H1 (cell line): ENCODE measurements at regions not wholly inside any gene's neighbourhood (a gene's known extent, or its start where the extent isn't known, plus 50 kb on each side); places are given as distances from the start of the nearest gene placed in this dataset.

ENCODE experiments used
- CTCF ChIA-PET: fragments of 300-600 bp; sonication (Branson Sonifier 250); formaldehyde crosslinking; loops from one replicate; lab custom pipeline; 2021; ENCODE audit not compliant: partially characterized antibody; lab: Charles Lee
- POLR2A ChIA-PET: fragments of 300-600 bp; sonication (Branson Sonifier 250); formaldehyde crosslinking; loops from one replicate; lab custom pipeline; 2021; ENCODE audit warnings: inconsistent platforms; ENCODE audit not compliant: partially characterized antibody; lab: Charles Lee
- DNase-seq, 2 experiments: peaks; one replicate each; pipeline versions ENCODE4 v3.0.0 to v3.0.0-alpha.2; 2010 to 2022; ENCODE audit warnings: low spot score in 2 of 2, low read depth in 1 of 2, mixed read lengths in 1 of 2
- FAIRE-seq: peaks from 2 replicates; lab custom pipeline; 2011; peaks lifted over from hg19 to GRCh38; lab: Jason Lieb, UNC
- H2AFZ ChIP-seq: 2 replicates; pipeline ENCODE4 v1.8.1; 2012; ENCODE audit warnings: low read length, inconsistent platforms
- H2AK5ac ChIP-seq: 2 replicates; pipeline ENCODE4 v1.6.1; 2013; ENCODE audit warnings: low read depth, low read length
- H2BK120ac ChIP-seq: replicated peaks from 2 replicates; pipeline ENCODE3; 2013; ENCODE audit warnings: low read depth, low read length, inconsistent platforms
- H2BK12ac ChIP-seq: 2 replicates; pipeline ENCODE4 v1.6.1; 2013; ENCODE audit warnings: low read depth, low read length
- H2BK15ac ChIP-seq: 2 replicates; pipeline ENCODE4 v1.6.1; 2013; ENCODE audit warnings: low read length
- H2BK20ac ChIP-seq: 2 replicates; pipeline ENCODE4 v1.6.1; 2013; ENCODE audit warnings: low read length
- H2BK5ac ChIP-seq: 2 replicates; pipeline ENCODE4 v1.6.1; 2013; ENCODE audit warnings: low read depth, low read length
- H3K14ac ChIP-seq: 2 replicates; pipeline ENCODE4 v1.6.1; 2013; ENCODE audit warnings: inconsistent platforms; ENCODE audit not compliant: insufficient read length
- H3K18ac ChIP-seq: 2 replicates; pipeline ENCODE4 v1.6.1; 2013; ENCODE audit warnings: low read length; ENCODE audit errors: extremely low read depth
- H3K23ac ChIP-seq: 2 replicates; pipeline ENCODE4 v1.6.1; 2013; ENCODE audit warnings: inconsistent platforms; ENCODE audit not compliant: insufficient read length
- H3K23me2 ChIP-seq: 2 replicates; pipeline ENCODE4 v1.6.1; 2013; ENCODE audit warnings: low read depth, low read length
- H3K27ac ChIP-seq: 2 replicates; pipeline ENCODE4 v1.6.1; 2011; ENCODE audit warnings: low read depth, low read length, inconsistent platforms
- H3K27me3 ChIP-seq, 4 experiments: replicated peaks in 1 of 4; 1 replicate in 1 of 4; 2 replicates in 3 of 4; pipeline versions ENCODE4 v1.6.1 to v1.8.1; 2011 to 2013; ENCODE audit warnings: low read length in 3 of 4, mild to moderate bottlenecking in 3 of 4, inconsistent platforms in 2 of 4, mixed read lengths in 2 of 4, moderate library complexity in 1 of 4; ENCODE audit not compliant: control insufficient read depth in 3 of 4, insufficient read depth in 3 of 4; ENCODE audit errors: extremely low read depth in 1 of 4
- H3K36me3 ChIP-seq, 4 experiments: 2 replicates each; pipeline versions ENCODE4 v1.6.1 to v1.8.1; 2011 to 2013; ENCODE audit warnings: mild to moderate bottlenecking in 4 of 4, low read length in 3 of 4, moderate library complexity in 2 of 4, control low read depth in 1 of 4, inconsistent platforms in 1 of 4; ENCODE audit not compliant: insufficient read depth in 4 of 4, control insufficient read depth in 2 of 4
- H3K4ac ChIP-seq: replicated peaks from 2 replicates; pipeline ENCODE3; 2013; ENCODE audit warnings: low read length, low read depth, mixed read lengths, inconsistent platforms; ENCODE audit not compliant: insufficient read length
- H3K4me1 ChIP-seq, 4 experiments: replicated peaks in 1 of 4; 1 replicate in 1 of 4; 2 replicates in 3 of 4; pipeline versions ENCODE4 v1.6.1 to v1.8.1; 2011 to 2013; ENCODE audit warnings: low read length in 3 of 4, inconsistent platforms in 2 of 4, mixed read lengths in 1 of 4; ENCODE audit not compliant: insufficient read depth in 4 of 4, control insufficient read depth in 3 of 4
- H3K4me2 ChIP-seq, 2 experiments: 2 replicates each; pipeline versions ENCODE4 v1.6.1 to v1.8.1; 2011 to 2013; ENCODE audit warnings: low read depth in 2 of 2, low read length in 2 of 2, control low read depth in 1 of 2, inconsistent platforms in 1 of 2, mild to moderate bottlenecking in 1 of 2; ENCODE audit not compliant: insufficient read depth in 1 of 2
- H3K4me3 ChIP-seq, 4 experiments: fragments of 200-600, 300-600 bp in 1 of 4; sonication (generic), shearing (Covaris generic), sonication (Bioruptor Twin) in 1 of 4; 2 replicates each; pipeline versions ENCODE4 v1.5.1 to v1.8.1; 2011 to 2016; ENCODE audit warnings: low read length in 4 of 4, low read depth in 3 of 4, control low read depth in 2 of 4, inconsistent platforms in 2 of 4, mild to moderate bottlenecking in 2 of 4, mixed read lengths in 1 of 4, moderate library complexity in 1 of 4; ENCODE audit not compliant: insufficient read depth in 2 of 4; ENCODE audit errors: extremely low read depth in 1 of 4
- H3K56ac ChIP-seq: replicated peaks from 2 replicates; pipeline ENCODE3; 2013; ENCODE audit warnings: low read depth, mild to moderate bottlenecking, mixed read lengths, low read length, inconsistent platforms; ENCODE audit not compliant: insufficient read length
- H3K79me1 ChIP-seq: 2 replicates; pipeline ENCODE4 v1.6.1; 2013; ENCODE audit warnings: low read depth, low read length, control low read depth
- H3K79me2 ChIP-seq, 2 experiments: 2 replicates each; pipeline versions ENCODE4 v1.6.1 to v1.8.1; 2012 to 2013; ENCODE audit warnings: low read length in 2 of 2, mild to moderate bottlenecking in 2 of 2, inconsistent platforms in 1 of 2; ENCODE audit not compliant: insufficient read depth in 2 of 2, control insufficient read depth in 1 of 2
- H3K9ac ChIP-seq, 4 experiments: replicated peaks in 1 of 4; 1 replicate in 1 of 4; 2 replicates in 3 of 4; pipeline versions ENCODE4 v1.6.1 to v1.8.1; 2011 to 2013; ENCODE audit warnings: low read depth in 3 of 4, low read length in 3 of 4, control low read depth in 2 of 4, mild to moderate bottlenecking in 2 of 4, moderate library complexity in 2 of 4, inconsistent platforms in 1 of 4; ENCODE audit errors: extremely low read depth in 1 of 4
- H3K9me3 ChIP-seq, 2 experiments: 2 replicates each; pipeline versions ENCODE4 v1.6.1 to v1.8.1; 2012 to 2013; ENCODE audit warnings: mild to moderate bottlenecking in 2 of 2, moderate library complexity in 2 of 2, control low read depth in 1 of 2, inconsistent platforms in 1 of 2, low read depth in 1 of 2, low read length in 1 of 2, mixed read lengths in 1 of 2; ENCODE audit not compliant: insufficient read depth in 2 of 2
- H4K20me1 ChIP-seq, 2 experiments: replicated peaks in 1 of 2; 2 replicates each; pipeline versions ENCODE3 to v1.8.1; 2011 to 2013; ENCODE audit warnings: inconsistent platforms in 2 of 2, low read length in 2 of 2, mild to moderate bottlenecking in 1 of 2; ENCODE audit not compliant: insufficient read depth in 2 of 2, control insufficient read depth in 1 of 2
- H4K5ac ChIP-seq: 2 replicates; pipeline ENCODE4 v1.6.1; 2013; ENCODE audit warnings: low read length, low read depth, mixed read lengths, inconsistent platforms; ENCODE audit not compliant: insufficient read length
- H4K8ac ChIP-seq: 2 replicates; pipeline ENCODE4 v1.8.0; 2013; ENCODE audit warnings: mild to moderate bottlenecking, moderate library complexity, low read length, inconsistent platforms; ENCODE audit not compliant: insufficient read depth; ENCODE audit errors: extremely low read depth
- H4K91ac ChIP-seq: replicated peaks from 2 replicates; pipeline ENCODE3; 2013; ENCODE audit warnings: low read length, mixed read lengths, inconsistent platforms; ENCODE audit not compliant: insufficient read length
- RNF2 ChIP-seq: fragments of 200-900, 300-1000 bp; sonication (generic); IDR thresholded peaks from 2 replicates; pipeline ENCODE4 v1.7.1; 2016; ENCODE audit warnings: borderline replicate concordance, low read depth, mild to moderate bottlenecking, antibody characterized with exemption, low read length; ENCODE audit not compliant: poor library complexity, severe bottlenecking; ENCODE audit errors: missing control alignments
- SIN3A ChIP-seq, 2 experiments: IDR thresholded peaks in 1 of 2; conservative IDR thresholded peaks in 1 of 2; 2 replicates each; pipeline ENCODE4 v1.6.1; 2011 to 2012; ENCODE audit warnings: low read length in 2 of 2, improper control_type of control experiment in 1 of 2, low read depth in 1 of 2, mild to moderate bottlenecking in 1 of 2
- SP1 ChIP-seq: IDR thresholded peaks from 2 replicates; pipeline ENCODE4 v1.6.1; 2011; ENCODE audit warnings: low read depth, low read length
- TAF1 ChIP-seq: IDR thresholded peaks from 2 replicates; pipeline ENCODE4 v1.6.1; 2011; ENCODE audit warnings: mild to moderate bottlenecking, low read depth, low read length
- TAF7 ChIP-seq: optimal IDR thresholded peaks from 2 replicates; pipeline ENCODE3; 2011; ENCODE audit warnings: low read depth, mild to moderate bottlenecking, inconsistent platforms, low read length, moderate library complexity, borderline replicate concordance
- TEAD4 ChIP-seq: IDR thresholded peaks from 2 replicates; pipeline ENCODE4 v1.6.1; 2012; ENCODE audit warnings: low read depth, low read length, inconsistent platforms, mixed read lengths
- WGBS, 2 experiments: shearing (Covaris generic) in 1 of 2; methylation state at CpG; one replicate each; pipeline versions ENCODE4 v1.1.6 to v1.1.7; 2013 to 2015; ENCODE audit warnings: low lambda C conversion rate in 2 of 2, mixed read lengths in 2 of 2, inconsistent platforms in 1 of 2, low coverage in 1 of 2, missing lambda C conversion rate in 1 of 2; ENCODE audit not compliant: insufficient replicate concordance in 2 of 2, insufficient coverage in 1 of 2, insufficient read length in 1 of 2; ENCODE audit errors: extremely low coverage in 1 of 2, missing lambda C conversion rate in 1 of 2; 5-methylcytosine and 5-hydroxymethylcytosine counted together
- TF ChIP-seq, protein P1 (sequence below): IDR thresholded peaks from 2 replicates; pipeline ENCODE4 v1.6.1; 2012; ENCODE audit warnings: inconsistent platforms
- TF ChIP-seq, protein P2 (sequence below): IDR thresholded peaks from 2 replicates; pipeline ENCODE4 v1.6.1; 2011; ENCODE audit warnings: low read depth, mild to moderate bottlenecking, low read length; ENCODE audit not compliant: insufficient read depth

- H3K27ac ChIP-seq: no peak overlapping the region
Observed at GRCh38 chr11:29628609-29629008, 388.2 kb downstream of the KCNA4 start.

More at GRCh38 chr11:29628609-29629008, 388.2 kb downstream of the KCNA4 start:
- Histone ChIP-seq H3K4me1 (no peaks in the 10 kb centered on the region; a peak in 1 of 7 replicates), H3K14ac (no peak overlapping the region), H3K27me3 (no peaks in the 10 kb centered on the region), H2BK120ac (no peak overlapping the region), H2BK5ac (no peak overlapping the region), H3K23ac (no peak overlapping the region), H2AFZ (no peak overlapping the region), H4K91ac (no peak overlapping the region), H4K8ac (no peak overlapping the region), H3K18ac (no peak overlapping the region), H4K20me1 (no peaks in the 10 kb centered on the region), H2BK15ac (no peak overlapping the region), H4K5ac (no peak overlapping the region), H3K9ac (no peak overlapping the region), H3K56ac (no peak overlapping the region), H3K9me3 (no peaks in the 10 kb centered on the region), H3K79me1 (no peaks in the 10 kb centered on the region), H3K4ac (no peak overlapping the region), H3K36me3 (no peaks in the 10 kb centered on the region), H3K79me2 (no peaks in the 10 kb centered on the region), H2BK12ac (no peak overlapping the region), H3K4me3 (no peak overlapping the region), H3K23me2 (no peaks in the 10 kb centered on the region), H2BK20ac (no peak overlapping the region), H3K4me2 (no peak overlapping the region), H2AK5ac (no peak overlapping the region)
- no peak for DNase-seq
- WGBS, 2 experiments: 94% methylated on average over 3 of the region's 3 CpGs; no CpG with 5 or more reads in 1 of the 2 experiments
- CTCF ChIA-PET: interaction anchor here (1.1 to 1.6 kb wide), 3 partner anchors 16 to 500 kb away, joined by 3 read pairs; no protein-coding TSS in a partner anchor
- TF ChIP-seq, protein P1, sequence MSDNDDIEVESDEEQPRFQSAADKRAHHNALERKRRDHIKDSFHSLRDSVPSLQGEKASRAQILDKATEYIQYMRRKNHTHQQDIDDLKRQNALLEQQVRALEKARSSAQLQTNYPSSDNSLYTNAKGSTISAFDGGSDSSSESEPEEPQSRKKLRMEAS: no peak
- TF ChIP-seq TAF1 (no peak), RNF2 (no peak), TEAD4 (no peak), TAF7 (no peak), SP1 (no peak), SIN3A (conservative IDR thresholded peaks at IDR 0.05 in 1 of 2, IDR thresholded peaks at IDR 0.05 in 1 of 2; ENCODE audit: low read depth in 1 of 2, low read length in 2 of 2) (no peak)
- TF ChIP-seq, protein P2, sequence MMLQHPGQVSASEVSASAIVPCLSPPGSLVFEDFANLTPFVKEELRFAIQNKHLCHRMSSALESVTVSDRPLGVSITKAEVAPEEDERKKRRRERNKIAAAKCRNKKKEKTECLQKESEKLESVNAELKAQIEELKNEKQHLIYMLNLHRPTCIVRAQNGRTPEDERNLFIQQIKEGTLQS: no peak
- POLR2A ChIA-PET: no interaction called here
- no peak for FAIRE-seq
